Suprapubic skin (tissue), 3 donors: ENCODE measurements at regions not wholly inside any gene's neighbourhood (a gene's known extent, or its start where the extent isn't known, plus 50 kb on each side); places are given as distances from the start of the nearest gene placed in this dataset.

Experiments
- POLR2A ChIP-seq, 2 donors: fragments of 450-650 bp; IDR thresholded peaks; one replicate each; pipeline ENCODE4 v1.6.1; 2017; ENCODE audit warnings: antibody characterized with exemption in 2 of 2, mild to moderate bottlenecking in 2 of 2, moderate library complexity in 2 of 2
- TF ChIP-seq, protein P1 (sequence below), 2 donors: fragments of 200-600 bp in 1 of 2; fragments of 450-650 bp in 1 of 2; sonication (generic) in 1 of 2; IDR thresholded peaks; one replicate each; pipeline ENCODE4 v1.5.1; 2016 to 2019; ENCODE audit warnings: antibody characterized with exemption in 2 of 2, mild to moderate bottlenecking in 1 of 2, moderate library complexity in 1 of 2

DNA sequence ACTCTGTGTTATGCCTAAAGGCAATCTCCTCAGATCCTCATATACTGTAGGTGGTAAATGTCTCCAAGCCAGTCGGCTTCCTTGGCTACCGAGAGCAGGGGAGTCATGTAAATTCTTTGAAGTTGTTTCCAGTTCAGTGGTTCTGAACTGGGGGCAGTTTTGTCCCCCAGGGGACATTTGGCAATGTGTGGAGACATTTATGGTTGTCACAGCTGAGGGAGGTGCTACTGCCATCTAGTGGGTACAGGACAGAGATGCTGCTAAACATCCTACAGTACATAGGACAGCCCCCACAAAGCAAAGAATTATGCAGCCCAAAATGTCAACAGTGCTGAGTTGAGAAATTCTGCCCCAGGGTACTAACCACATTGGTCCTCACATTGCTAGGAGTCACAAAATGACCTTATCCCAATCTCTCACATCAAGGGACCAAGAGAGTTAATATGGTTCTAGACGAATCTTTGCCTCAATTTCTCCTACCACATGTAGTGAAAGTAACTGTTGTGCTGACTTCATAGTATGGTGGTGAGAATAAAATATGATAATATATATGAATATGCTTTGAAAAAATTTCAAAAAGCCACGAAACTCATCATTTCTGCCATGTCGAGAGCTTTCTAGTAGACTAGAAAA, 104.4 kb upstream of the ARHGAP24 start:
- TF ChIP-seq, protein P1, sequence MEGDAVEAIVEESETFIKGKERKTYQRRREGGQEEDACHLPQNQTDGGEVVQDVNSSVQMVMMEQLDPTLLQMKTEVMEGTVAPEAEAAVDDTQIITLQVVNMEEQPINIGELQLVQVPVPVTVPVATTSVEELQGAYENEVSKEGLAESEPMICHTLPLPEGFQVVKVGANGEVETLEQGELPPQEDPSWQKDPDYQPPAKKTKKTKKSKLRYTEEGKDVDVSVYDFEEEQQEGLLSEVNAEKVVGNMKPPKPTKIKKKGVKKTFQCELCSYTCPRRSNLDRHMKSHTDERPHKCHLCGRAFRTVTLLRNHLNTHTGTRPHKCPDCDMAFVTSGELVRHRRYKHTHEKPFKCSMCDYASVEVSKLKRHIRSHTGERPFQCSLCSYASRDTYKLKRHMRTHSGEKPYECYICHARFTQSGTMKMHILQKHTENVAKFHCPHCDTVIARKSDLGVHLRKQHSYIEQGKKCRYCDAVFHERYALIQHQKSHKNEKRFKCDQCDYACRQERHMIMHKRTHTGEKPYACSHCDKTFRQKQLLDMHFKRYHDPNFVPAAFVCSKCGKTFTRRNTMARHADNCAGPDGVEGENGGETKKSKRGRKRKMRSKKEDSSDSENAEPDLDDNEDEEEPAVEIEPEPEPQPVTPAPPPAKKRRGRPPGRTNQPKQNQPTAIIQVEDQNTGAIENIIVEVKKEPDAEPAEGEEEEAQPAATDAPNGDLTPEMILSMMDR (IDR thresholded peaks at IDR 0.05), result peak in 1 of 2 donors; percentile 66
- TF ChIP-seq POLR2A (IDR thresholded peaks at IDR 0.05), result no peak
